ENCODE measurements at regions not wholly inside any gene's neighbourhood (a gene's known extent, or its start where the extent isn't known, plus 50 kb on each side); places are given as distances from the start of the nearest gene placed in this dataset.

- FAIRE-seq (no peak), DNase-seq (ENCODE audit: low read depth, low spot score) (no peak), ATAC-seq (no peak)
- POLR2A ChIA-PET: no interaction called here
- H3K27ac ChIP-seq (ENCODE audit: control insufficient read depth, insufficient read depth): no peak overlapping the region
- in situ Hi-C loops (cut with MboI) (no loop called here), intact Hi-C loops (cut with micrococcal nuclease; ENCODE audit: unreplicated experiment) (no loop called here)
- no peaks in the 10 kb centered on the region for H3K4me1 ChIP-seq (ENCODE audit: control insufficient read depth, insufficient read depth, low read length)
- 56% methylated on average over 8 of the region's 8 CpGs for WGBS (ENCODE audit: insufficient coverage, insufficient replicate concordance, low lambda C conversion rate, missing lambda C conversion rate)
- H3K27me3 ChIP-seq (replicated peaks in 1 of 2; ENCODE audit: control insufficient read depth in 2 of 2, insufficient read depth in 2 of 2, low read length in 1 of 2): no peaks in the 10 kb centered on the region
- SMC1A ChIA-PET (ENCODE audit: uncharacterized antibody, unreplicated experiment): no interaction called here
- RAD21 ChIA-PET (ENCODE audit: unreplicated experiment): no interaction called here
- CTCF ChIA-PET: no interaction called here
- H4K20me1 ChIP-seq (ENCODE audit: control insufficient read depth, insufficient read depth): no peaks in the 10 kb centered on the region
- H3K79me2 ChIP-seq (ENCODE audit: control insufficient read depth, insufficient read depth, low read length): no peaks in the 10 kb centered on the region
- H3K4me2 ChIP-seq (ENCODE audit: control insufficient read depth, insufficient read depth): no peak overlapping the region
- no peak overlapping the region for H2AFZ ChIP-seq (ENCODE audit: control insufficient read depth, low read depth, low read length)
- H3K4me3 ChIP-seq: no peak overlapping the region
- BruUV-seq (replicated peaks): no TSS peak
- no peaks in the 10 kb centered on the region for H3K9me3 ChIP-seq (replicated peaks; ENCODE audit: control insufficient read depth, insufficient read depth, low read length)
- H3K36me3 ChIP-seq (ENCODE audit: control insufficient read depth in 2 of 2, insufficient read depth in 2 of 2, low read length in 1 of 2): no peaks in the 10 kb centered on the region
- H3K9ac ChIP-seq (ENCODE audit: control insufficient read depth, insufficient read depth, low read length): no peak overlapping the region
- TF ChIP-seq BCLAF1 (IDR thresholded peaks at IDR 0.05): no peak
- no peak for TF ChIP-seq LARP7 (IDR thresholded peaks at IDR 0.05)
- TF ChIP-seq, protein P1, sequence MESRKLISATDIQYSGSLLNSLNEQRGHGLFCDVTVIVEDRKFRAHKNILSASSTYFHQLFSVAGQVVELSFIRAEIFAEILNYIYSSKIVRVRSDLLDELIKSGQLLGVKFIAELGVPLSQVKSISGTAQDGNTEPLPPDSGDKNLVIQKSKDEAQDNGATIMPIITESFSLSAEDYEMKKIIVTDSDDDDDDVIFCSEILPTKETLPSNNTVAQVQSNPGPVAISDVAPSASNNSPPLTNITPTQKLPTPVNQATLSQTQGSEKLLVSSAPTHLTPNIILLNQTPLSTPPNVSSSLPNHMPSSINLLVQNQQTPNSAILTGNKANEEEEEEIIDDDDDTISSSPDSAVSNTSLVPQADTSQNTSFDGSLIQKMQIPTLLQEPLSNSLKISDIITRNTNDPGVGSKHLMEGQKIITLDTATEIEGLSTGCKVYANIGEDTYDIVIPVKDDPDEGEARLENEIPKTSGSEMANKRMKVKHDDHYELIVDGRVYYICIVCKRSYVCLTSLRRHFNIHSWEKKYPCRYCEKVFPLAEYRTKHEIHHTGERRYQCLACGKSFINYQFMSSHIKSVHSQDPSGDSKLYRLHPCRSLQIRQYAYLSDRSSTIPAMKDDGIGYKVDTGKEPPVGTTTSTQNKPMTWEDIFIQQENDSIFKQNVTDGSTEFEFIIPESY (IDR thresholded peaks at IDR 0.05): no peak
- no peak for TF ChIP-seq CEBPB (IDR thresholded peaks at IDR 0.05; ENCODE audit: borderline replicate concordance in 1 of 2, low read depth in 2 of 2, low read length in 2 of 2)
- no peak for TF ChIP-seq CBX5 (IDR thresholded peaks at IDR 0.05; ENCODE audit: low read depth)
- TF ChIP-seq, protein P2, sequence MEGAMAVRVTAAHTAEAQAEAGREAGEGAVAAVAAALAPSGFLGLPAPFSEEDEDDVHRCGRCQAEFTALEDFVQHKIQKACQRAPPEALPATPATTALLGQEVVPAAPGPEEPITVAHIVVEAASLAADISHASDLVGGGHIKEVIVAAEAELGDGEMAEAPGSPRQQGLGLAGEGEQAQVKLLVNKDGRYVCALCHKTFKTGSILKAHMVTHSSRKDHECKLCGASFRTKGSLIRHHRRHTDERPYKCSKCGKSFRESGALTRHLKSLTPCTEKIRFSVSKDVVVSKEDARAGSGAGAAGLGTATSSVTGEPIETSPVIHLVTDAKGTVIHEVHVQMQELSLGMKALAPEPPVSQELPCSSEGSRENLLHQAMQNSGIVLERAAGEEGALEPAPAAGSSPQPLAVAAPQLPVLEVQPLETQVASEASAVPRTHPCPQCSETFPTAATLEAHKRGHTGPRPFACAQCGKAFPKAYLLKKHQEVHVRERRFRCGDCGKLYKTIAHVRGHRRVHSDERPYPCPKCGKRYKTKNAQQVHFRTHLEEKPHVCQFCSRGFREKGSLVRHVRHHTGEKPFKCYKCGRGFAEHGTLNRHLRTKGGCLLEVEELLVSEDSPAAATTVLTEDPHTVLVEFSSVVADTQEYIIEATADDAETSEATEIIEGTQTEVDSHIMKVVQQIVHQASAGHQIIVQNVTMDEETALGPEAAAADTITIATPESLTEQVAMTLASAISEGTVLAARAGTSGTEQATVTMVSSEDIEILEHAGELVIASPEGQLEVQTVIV (IDR thresholded peaks at IDR 0.05; ENCODE audit: borderline replicate concordance, partially characterized antibody): no peak
- TF ChIP-seq NFIC (IDR thresholded peaks at IDR 0.05; ENCODE audit: low read depth, low read length): no peak
- TF ChIP-seq SMAD1 (IDR thresholded peaks at IDR 0.05; ENCODE audit: low read depth, partially characterized antibody): no peak
- TF ChIP-seq CHD4 (IDR thresholded peaks at IDR 0.05): no peak
- TF ChIP-seq, protein P3, sequence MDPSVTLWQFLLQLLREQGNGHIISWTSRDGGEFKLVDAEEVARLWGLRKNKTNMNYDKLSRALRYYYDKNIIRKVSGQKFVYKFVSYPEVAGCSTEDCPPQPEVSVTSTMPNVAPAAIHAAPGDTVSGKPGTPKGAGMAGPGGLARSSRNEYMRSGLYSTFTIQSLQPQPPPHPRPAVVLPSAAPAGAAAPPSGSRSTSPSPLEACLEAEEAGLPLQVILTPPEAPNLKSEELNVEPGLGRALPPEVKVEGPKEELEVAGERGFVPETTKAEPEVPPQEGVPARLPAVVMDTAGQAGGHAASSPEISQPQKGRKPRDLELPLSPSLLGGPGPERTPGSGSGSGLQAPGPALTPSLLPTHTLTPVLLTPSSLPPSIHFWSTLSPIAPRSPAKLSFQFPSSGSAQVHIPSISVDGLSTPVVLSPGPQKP (IDR thresholded peaks at IDR 0.05; ENCODE audit: low read depth, low read length): no peak
- TF ChIP-seq, protein P4, sequence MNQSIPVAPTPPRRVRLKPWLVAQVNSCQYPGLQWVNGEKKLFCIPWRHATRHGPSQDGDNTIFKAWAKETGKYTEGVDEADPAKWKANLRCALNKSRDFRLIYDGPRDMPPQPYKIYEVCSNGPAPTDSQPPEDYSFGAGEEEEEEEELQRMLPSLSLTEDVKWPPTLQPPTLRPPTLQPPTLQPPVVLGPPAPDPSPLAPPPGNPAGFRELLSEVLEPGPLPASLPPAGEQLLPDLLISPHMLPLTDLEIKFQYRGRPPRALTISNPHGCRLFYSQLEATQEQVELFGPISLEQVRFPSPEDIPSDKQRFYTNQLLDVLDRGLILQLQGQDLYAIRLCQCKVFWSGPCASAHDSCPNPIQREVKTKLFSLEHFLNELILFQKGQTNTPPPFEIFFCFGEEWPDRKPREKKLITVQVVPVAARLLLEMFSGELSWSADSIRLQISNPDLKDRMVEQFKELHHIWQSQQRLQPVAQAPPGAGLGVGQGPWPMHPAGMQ (IDR thresholded peaks at IDR 0.05; ENCODE audit: borderline replicate concordance): no peak
- TF ChIP-seq, protein P5, sequence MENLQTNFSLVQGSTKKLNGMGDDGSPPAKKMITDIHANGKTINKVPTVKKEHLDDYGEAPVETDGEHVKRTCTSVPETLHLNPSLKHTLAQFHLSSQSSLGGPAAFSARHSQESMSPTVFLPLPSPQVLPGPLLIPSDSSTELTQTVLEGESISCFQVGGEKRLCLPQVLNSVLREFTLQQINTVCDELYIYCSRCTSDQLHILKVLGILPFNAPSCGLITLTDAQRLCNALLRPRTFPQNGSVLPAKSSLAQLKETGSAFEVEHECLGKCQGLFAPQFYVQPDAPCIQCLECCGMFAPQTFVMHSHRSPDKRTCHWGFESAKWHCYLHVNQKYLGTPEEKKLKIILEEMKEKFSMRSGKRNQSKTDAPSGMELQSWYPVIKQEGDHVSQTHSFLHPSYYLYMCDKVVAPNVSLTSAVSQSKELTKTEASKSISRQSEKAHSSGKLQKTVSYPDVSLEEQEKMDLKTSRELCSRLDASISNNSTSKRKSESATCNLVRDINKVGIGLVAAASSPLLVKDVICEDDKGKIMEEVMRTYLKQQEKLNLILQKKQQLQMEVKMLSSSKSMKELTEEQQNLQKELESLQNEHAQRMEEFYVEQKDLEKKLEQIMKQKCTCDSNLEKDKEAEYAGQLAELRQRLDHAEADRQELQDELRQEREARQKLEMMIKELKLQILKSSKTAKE (IDR thresholded peaks at IDR 0.05; ENCODE audit: low read depth, poor library complexity, severe bottlenecking): no peak
- no peak for TF ChIP-seq JUND (IDR thresholded peaks at IDR 0.05; ENCODE audit: low read depth, low read length)
Observed at GRCh38 chr1:233738396-233738795, 124.5 kb downstream of the KCNK1 start.

Data from GM12878 (cell line).